ENCODE measurements at regions not wholly inside any gene's neighbourhood (a gene's known extent, or its start where the extent isn't known, plus 50 kb on each side); places are given as distances from the start of the nearest gene placed in this dataset.

DNA sequence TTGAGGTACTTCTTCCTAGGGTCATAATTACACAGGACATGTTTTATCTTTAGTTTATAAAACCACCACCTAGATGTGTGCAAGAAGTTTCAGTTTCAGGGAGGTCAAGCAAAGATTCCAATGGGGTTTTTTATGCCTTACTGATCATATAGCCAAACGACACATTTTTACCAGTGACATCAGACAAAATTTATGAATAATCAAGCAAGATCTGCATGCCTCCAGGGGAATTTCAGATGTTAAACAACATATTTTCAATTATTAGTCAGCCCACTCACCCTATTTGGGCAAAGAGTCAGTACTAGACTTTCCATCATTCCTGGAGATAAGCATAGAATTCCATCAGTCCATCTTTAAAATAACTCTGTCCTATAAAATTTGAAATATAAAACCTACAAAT, 867.4 kb downstream of the KCNT2 start:
- TF ChIP-seq, protein P1, sequence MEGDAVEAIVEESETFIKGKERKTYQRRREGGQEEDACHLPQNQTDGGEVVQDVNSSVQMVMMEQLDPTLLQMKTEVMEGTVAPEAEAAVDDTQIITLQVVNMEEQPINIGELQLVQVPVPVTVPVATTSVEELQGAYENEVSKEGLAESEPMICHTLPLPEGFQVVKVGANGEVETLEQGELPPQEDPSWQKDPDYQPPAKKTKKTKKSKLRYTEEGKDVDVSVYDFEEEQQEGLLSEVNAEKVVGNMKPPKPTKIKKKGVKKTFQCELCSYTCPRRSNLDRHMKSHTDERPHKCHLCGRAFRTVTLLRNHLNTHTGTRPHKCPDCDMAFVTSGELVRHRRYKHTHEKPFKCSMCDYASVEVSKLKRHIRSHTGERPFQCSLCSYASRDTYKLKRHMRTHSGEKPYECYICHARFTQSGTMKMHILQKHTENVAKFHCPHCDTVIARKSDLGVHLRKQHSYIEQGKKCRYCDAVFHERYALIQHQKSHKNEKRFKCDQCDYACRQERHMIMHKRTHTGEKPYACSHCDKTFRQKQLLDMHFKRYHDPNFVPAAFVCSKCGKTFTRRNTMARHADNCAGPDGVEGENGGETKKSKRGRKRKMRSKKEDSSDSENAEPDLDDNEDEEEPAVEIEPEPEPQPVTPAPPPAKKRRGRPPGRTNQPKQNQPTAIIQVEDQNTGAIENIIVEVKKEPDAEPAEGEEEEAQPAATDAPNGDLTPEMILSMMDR (IDR thresholded peaks at IDR 0.05; ENCODE audit: low read length) = no peak
- no peak for TF ChIP-seq EZH2 (IDR thresholded peaks at IDR 0.05; ENCODE audit: borderline replicate concordance, low read length)
